NCI-H460 (cell line): ENCODE measurements at regions not wholly inside any gene's neighbourhood (a gene's known extent, or its start where the extent isn't known, plus 50 kb on each side); places are given as distances from the start of the nearest gene placed in this dataset.

ENCODE experiments used
- DNase-seq: peaks from one replicate; pipeline ENCODE4 v3.0.0-alpha.2; 2016; ENCODE audit warnings: low read depth; ENCODE audit errors: extremely low read depth

- no peak for DNase-seq
Observed at GRCh38 chr6:84361372-84362192, 134.1 kb upstream of the CEP162 start.

GRCh38 chr6:84360039-84360438, 132.6 kb upstream of the CEP162 start:
- no peak for DNase-seq

- no peak for DNase-seq
Observed at GRCh38 chr6:84358581-84358980, 131.1 kb upstream of the CEP162 start.

- no peak for DNase-seq
Observed at GRCh38 chr6:84357631-84358030, 130.2 kb upstream of the CEP162 start.

GRCh38 chr6:84356907-84357306, 129.5 kb upstream of the CEP162 start:
- DNase-seq, result no peak

- DNase-seq, result no peak
Observed at GRCh38 chr6:84353459-84354423, 126.3 kb upstream of the CEP162 start.

- no peak for DNase-seq
Observed at GRCh38 chr6:84350397-84350796, 123.0 kb upstream of the CEP162 start.

GRCh38 chr6:84349542-84349941, 122.1 kb upstream of the CEP162 start:
- no peak for DNase-seq

- no peak for DNase-seq
Observed at GRCh38 chr6:84348801-84349200, 121.4 kb upstream of the CEP162 start.

- no peak for DNase-seq
Observed at GRCh38 chr6:84346372-84346771, 118.9 kb upstream of the CEP162 start.

GRCh38 chr6:84344005-84344404, 116.6 kb upstream of the CEP162 start:
- no peak for DNase-seq

GRCh38 chr6:84340422-84340821, 113.0 kb upstream of the CEP162 start:
- DNase-seq, result no peak

GRCh38 chr6:84333842-84334241, 106.4 kb upstream of the CEP162 start:
- DNase-seq, result no peak

- no peak for DNase-seq
Observed at GRCh38 chr6:84332139-84333034, 104.9 kb upstream of the CEP162 start.

GRCh38 chr6:84330325-84330724, 102.9 kb upstream of the CEP162 start:
- no peak for DNase-seq

GRCh38 chr6:84329516-84329915, 102.1 kb upstream of the CEP162 start:
- no peak for DNase-seq

- no peak for DNase-seq
Observed at GRCh38 chr6:84329077-84329476, 101.6 kb upstream of the CEP162 start.

GRCh38 chr6:84317463-84317862, 90.0 kb upstream of the CEP162 start:
- DNase-seq, result no peak

GRCh38 chr6:84314377-84314898, 87.0 kb upstream of the CEP162 start:
- no peak for DNase-seq

- no peak for DNase-seq
Observed at GRCh38 chr6:84309336-84309735, 81.9 kb upstream of the CEP162 start.
